ENCODE measurements at regions not wholly inside any gene's neighbourhood (a gene's known extent, or its start where the extent isn't known, plus 50 kb on each side); places are given as distances from the start of the nearest gene placed in this dataset.

DNA sequence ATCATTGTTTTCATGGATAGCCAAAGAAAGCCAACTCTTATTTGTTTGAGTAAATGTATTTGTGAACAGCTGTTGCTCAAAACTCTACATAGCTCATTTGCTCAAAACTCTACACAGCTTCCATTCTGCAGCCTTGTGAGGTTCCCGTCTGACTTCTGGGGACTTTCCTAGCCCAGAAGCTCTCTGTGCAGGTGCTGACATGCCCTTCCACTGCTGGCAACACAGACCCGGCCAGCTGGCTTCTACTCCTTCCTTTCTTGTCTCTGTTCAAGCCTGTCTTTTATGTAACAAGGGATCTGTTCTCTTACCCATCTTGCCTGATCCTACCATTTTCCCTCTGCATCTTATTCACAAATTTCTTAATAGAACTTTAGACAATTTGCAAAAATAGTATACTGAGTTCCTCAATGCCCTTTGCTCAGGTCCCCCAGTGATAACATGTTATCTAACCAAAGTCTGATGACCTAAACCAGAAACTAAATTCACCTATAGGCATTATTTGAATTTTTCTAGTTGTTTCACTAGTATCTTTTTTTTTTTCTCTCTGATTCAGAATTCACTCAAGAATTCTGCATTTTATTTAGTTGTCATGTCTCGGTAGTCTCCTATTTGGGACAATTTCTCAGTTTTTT lies 556.5 kb upstream of the SEMA6A start:
- no peak for TF ChIP-seq BHLHE40 (IDR thresholded peaks at IDR 0.05; ENCODE audit: borderline replicate concordance)
- TF ChIP-seq PKNOX1 (IDR thresholded peaks at IDR 0.05): no peak
- TF ChIP-seq LEF1 (IDR thresholded peaks at IDR 0.05; ENCODE audit: borderline replicate concordance): no peak
- no peak for TF ChIP-seq FOXA1 (IDR thresholded peaks at IDR 0.05)
- TF ChIP-seq FOXK2 (IDR thresholded peaks at IDR 0.05): no peak
- no peak for TF ChIP-seq FOXM1 (IDR thresholded peaks at IDR 0.05; ENCODE audit: borderline replicate concordance)
- no peak for TF ChIP-seq SP1 (IDR thresholded peaks at IDR 0.05)
- TF ChIP-seq HDGF (IDR thresholded peaks at IDR 0.05; ENCODE audit: borderline replicate concordance): no peak
- no peak for TF ChIP-seq ARNT (IDR thresholded peaks at IDR 0.05)
- no peak for TF ChIP-seq SUZ12 (IDR thresholded peaks at IDR 0.05)
- TF ChIP-seq CTBP1 (IDR thresholded peaks at IDR 0.05; ENCODE audit: borderline replicate concordance): no peak
- TF ChIP-seq ZNF384 (IDR thresholded peaks at IDR 0.05): no peak
- TF ChIP-seq TARDBP (IDR thresholded peaks at IDR 0.05): no peak
- no peak for TF ChIP-seq L3MBTL2 (conservative IDR thresholded peaks at IDR 0.05)

Measured in HEK293T (cell line).